H1 (cell line): ENCODE measurements at regions not wholly inside any gene's neighbourhood (a gene's known extent, or its start where the extent isn't known, plus 50 kb on each side); places are given as distances from the start of the nearest gene placed in this dataset.

Experiments
- CTCF ChIA-PET: fragments of 300-600 bp; sonication (Branson Sonifier 250); formaldehyde crosslinking; loops from one replicate; lab custom pipeline; 2021; ENCODE audit not compliant: partially characterized antibody; lab: Charles Lee
- POLR2A ChIA-PET: fragments of 300-600 bp; sonication (Branson Sonifier 250); formaldehyde crosslinking; loops from one replicate; lab custom pipeline; 2021; ENCODE audit warnings: inconsistent platforms; ENCODE audit not compliant: partially characterized antibody; lab: Charles Lee
- DNase-seq, 2 experiments: peaks; one replicate each; pipeline versions ENCODE4 v3.0.0 to v3.0.0-alpha.2; 2010 to 2022; ENCODE audit warnings: low spot score in 2 of 2, low read depth in 1 of 2, mixed read lengths in 1 of 2
- FAIRE-seq: peaks from 2 replicates; lab custom pipeline; 2011; peaks lifted over from hg19 to GRCh38; lab: Jason Lieb, UNC
- H2AFZ ChIP-seq: 2 replicates; pipeline ENCODE4 v1.8.1; 2012; ENCODE audit warnings: low read length, inconsistent platforms
- H2AK5ac ChIP-seq: 2 replicates; pipeline ENCODE4 v1.6.1; 2013; ENCODE audit warnings: low read depth, low read length
- H2BK120ac ChIP-seq: replicated peaks from 2 replicates; pipeline ENCODE3; 2013; ENCODE audit warnings: low read depth, low read length, inconsistent platforms
- H2BK12ac ChIP-seq: 2 replicates; pipeline ENCODE4 v1.6.1; 2013; ENCODE audit warnings: low read depth, low read length
- H2BK15ac ChIP-seq: 2 replicates; pipeline ENCODE4 v1.6.1; 2013; ENCODE audit warnings: low read length
- H2BK20ac ChIP-seq: 2 replicates; pipeline ENCODE4 v1.6.1; 2013; ENCODE audit warnings: low read length
- H2BK5ac ChIP-seq: 2 replicates; pipeline ENCODE4 v1.6.1; 2013; ENCODE audit warnings: low read depth, low read length
- H3K14ac ChIP-seq: 2 replicates; pipeline ENCODE4 v1.6.1; 2013; ENCODE audit warnings: inconsistent platforms; ENCODE audit not compliant: insufficient read length
- H3K18ac ChIP-seq: 2 replicates; pipeline ENCODE4 v1.6.1; 2013; ENCODE audit warnings: low read length; ENCODE audit errors: extremely low read depth
- H3K23ac ChIP-seq: 2 replicates; pipeline ENCODE4 v1.6.1; 2013; ENCODE audit warnings: inconsistent platforms; ENCODE audit not compliant: insufficient read length
- H3K23me2 ChIP-seq: 2 replicates; pipeline ENCODE4 v1.6.1; 2013; ENCODE audit warnings: low read depth, low read length
- H3K27ac ChIP-seq: 2 replicates; pipeline ENCODE4 v1.6.1; 2011; ENCODE audit warnings: low read depth, low read length, inconsistent platforms
- H3K27me3 ChIP-seq, 4 experiments: replicated peaks in 1 of 4; 1 replicate in 1 of 4; 2 replicates in 3 of 4; pipeline versions ENCODE4 v1.6.1 to v1.8.1; 2011 to 2013; ENCODE audit warnings: low read length in 3 of 4, mild to moderate bottlenecking in 3 of 4, inconsistent platforms in 2 of 4, mixed read lengths in 2 of 4, moderate library complexity in 1 of 4; ENCODE audit not compliant: control insufficient read depth in 3 of 4, insufficient read depth in 3 of 4; ENCODE audit errors: extremely low read depth in 1 of 4
- H3K36me3 ChIP-seq, 4 experiments: 2 replicates each; pipeline versions ENCODE4 v1.6.1 to v1.8.1; 2011 to 2013; ENCODE audit warnings: mild to moderate bottlenecking in 4 of 4, low read length in 3 of 4, moderate library complexity in 2 of 4, control low read depth in 1 of 4, inconsistent platforms in 1 of 4; ENCODE audit not compliant: insufficient read depth in 4 of 4, control insufficient read depth in 2 of 4
- H3K4ac ChIP-seq: replicated peaks from 2 replicates; pipeline ENCODE3; 2013; ENCODE audit warnings: low read length, low read depth, mixed read lengths, inconsistent platforms; ENCODE audit not compliant: insufficient read length
- H3K4me1 ChIP-seq, 4 experiments: replicated peaks in 1 of 4; 1 replicate in 1 of 4; 2 replicates in 3 of 4; pipeline versions ENCODE4 v1.6.1 to v1.8.1; 2011 to 2013; ENCODE audit warnings: low read length in 3 of 4, inconsistent platforms in 2 of 4, mixed read lengths in 1 of 4; ENCODE audit not compliant: insufficient read depth in 4 of 4, control insufficient read depth in 3 of 4
- H3K4me2 ChIP-seq, 2 experiments: 2 replicates each; pipeline versions ENCODE4 v1.6.1 to v1.8.1; 2011 to 2013; ENCODE audit warnings: low read depth in 2 of 2, low read length in 2 of 2, control low read depth in 1 of 2, inconsistent platforms in 1 of 2, mild to moderate bottlenecking in 1 of 2; ENCODE audit not compliant: insufficient read depth in 1 of 2
- H3K4me3 ChIP-seq, 4 experiments: fragments of 200-600, 300-600 bp in 1 of 4; sonication (generic), shearing (Covaris generic), sonication (Bioruptor Twin) in 1 of 4; 2 replicates each; pipeline versions ENCODE4 v1.5.1 to v1.8.1; 2011 to 2016; ENCODE audit warnings: low read length in 4 of 4, low read depth in 3 of 4, control low read depth in 2 of 4, inconsistent platforms in 2 of 4, mild to moderate bottlenecking in 2 of 4, mixed read lengths in 1 of 4, moderate library complexity in 1 of 4; ENCODE audit not compliant: insufficient read depth in 2 of 4; ENCODE audit errors: extremely low read depth in 1 of 4
- H3K56ac ChIP-seq: replicated peaks from 2 replicates; pipeline ENCODE3; 2013; ENCODE audit warnings: low read depth, mild to moderate bottlenecking, mixed read lengths, low read length, inconsistent platforms; ENCODE audit not compliant: insufficient read length
- H3K79me1 ChIP-seq: 2 replicates; pipeline ENCODE4 v1.6.1; 2013; ENCODE audit warnings: low read depth, low read length, control low read depth
- H3K79me2 ChIP-seq, 2 experiments: 2 replicates each; pipeline versions ENCODE4 v1.6.1 to v1.8.1; 2012 to 2013; ENCODE audit warnings: low read length in 2 of 2, mild to moderate bottlenecking in 2 of 2, inconsistent platforms in 1 of 2; ENCODE audit not compliant: insufficient read depth in 2 of 2, control insufficient read depth in 1 of 2
- H3K9ac ChIP-seq, 4 experiments: replicated peaks in 1 of 4; 1 replicate in 1 of 4; 2 replicates in 3 of 4; pipeline versions ENCODE4 v1.6.1 to v1.8.1; 2011 to 2013; ENCODE audit warnings: low read depth in 3 of 4, low read length in 3 of 4, control low read depth in 2 of 4, mild to moderate bottlenecking in 2 of 4, moderate library complexity in 2 of 4, inconsistent platforms in 1 of 4; ENCODE audit errors: extremely low read depth in 1 of 4
- H3K9me3 ChIP-seq, 2 experiments: 2 replicates each; pipeline versions ENCODE4 v1.6.1 to v1.8.1; 2012 to 2013; ENCODE audit warnings: mild to moderate bottlenecking in 2 of 2, moderate library complexity in 2 of 2, control low read depth in 1 of 2, inconsistent platforms in 1 of 2, low read depth in 1 of 2, low read length in 1 of 2, mixed read lengths in 1 of 2; ENCODE audit not compliant: insufficient read depth in 2 of 2
- H4K20me1 ChIP-seq, 2 experiments: replicated peaks in 1 of 2; 2 replicates each; pipeline versions ENCODE3 to v1.8.1; 2011 to 2013; ENCODE audit warnings: inconsistent platforms in 2 of 2, low read length in 2 of 2, mild to moderate bottlenecking in 1 of 2; ENCODE audit not compliant: insufficient read depth in 2 of 2, control insufficient read depth in 1 of 2
- H4K5ac ChIP-seq: 2 replicates; pipeline ENCODE4 v1.6.1; 2013; ENCODE audit warnings: low read length, low read depth, mixed read lengths, inconsistent platforms; ENCODE audit not compliant: insufficient read length
- H4K8ac ChIP-seq: 2 replicates; pipeline ENCODE4 v1.8.0; 2013; ENCODE audit warnings: mild to moderate bottlenecking, moderate library complexity, low read length, inconsistent platforms; ENCODE audit not compliant: insufficient read depth; ENCODE audit errors: extremely low read depth
- H4K91ac ChIP-seq: replicated peaks from 2 replicates; pipeline ENCODE3; 2013; ENCODE audit warnings: low read length, mixed read lengths, inconsistent platforms; ENCODE audit not compliant: insufficient read length
- MAFK ChIP-seq: IDR thresholded peaks from 2 replicates; pipeline ENCODE4 v1.6.1; 2012; ENCODE audit warnings: low read depth, mild to moderate bottlenecking, improper control_type of control experiment, low read length
- RAD21 ChIP-seq, 2 experiments: IDR thresholded peaks in 1 of 2; conservative IDR thresholded peaks in 1 of 2; 2 replicates each; pipeline ENCODE4 v1.6.1; 2011; ENCODE audit warnings: low read depth in 2 of 2, low read length in 2 of 2, improper control_type of control experiment in 1 of 2, inconsistent platforms in 1 of 2, mild to moderate bottlenecking in 1 of 2, moderate library complexity in 1 of 2
- WGBS, 2 experiments: shearing (Covaris generic) in 1 of 2; methylation state at CpG; one replicate each; pipeline versions ENCODE4 v1.1.6 to v1.1.7; 2013 to 2015; ENCODE audit warnings: low lambda C conversion rate in 2 of 2, mixed read lengths in 2 of 2, inconsistent platforms in 1 of 2, low coverage in 1 of 2, missing lambda C conversion rate in 1 of 2; ENCODE audit not compliant: insufficient replicate concordance in 2 of 2, insufficient coverage in 1 of 2, insufficient read length in 1 of 2; ENCODE audit errors: extremely low coverage in 1 of 2, missing lambda C conversion rate in 1 of 2; 5-methylcytosine and 5-hydroxymethylcytosine counted together

GRCh38 chr12:48285751-48286650 is 64.7 kb downstream of the ZNF641 start:
- Histone ChIP-seq H3K4me2 (no peak overlapping the region), H3K79me1 (no peaks in the 10 kb centered on the region), H3K4me3 (no peak overlapping the region), H3K23ac (no peak overlapping the region), H3K56ac (no peak overlapping the region), H4K20me1 (peaks cover 0 to 1% of the 10 kb centered on the region in 2 experiments), H3K9ac (no peak overlapping the region), H2BK20ac (no peak overlapping the region; the same call in 1 of the 2 replicates), H3K4ac (no peak overlapping the region), H3K79me2 (no peaks in the 10 kb centered on the region), H4K91ac (no peak overlapping the region), H2BK12ac (no peak overlapping the region), H4K5ac (no peak overlapping the region), H3K14ac (no peak overlapping the region), H2BK5ac (no peak overlapping the region), H3K27ac (no peak overlapping the region), H3K18ac (no peak overlapping the region), H3K23me2 (no peaks in the 10 kb centered on the region), H2AFZ (no peak overlapping the region), H3K36me3 (no peaks in the 10 kb centered on the region), H3K27me3 (peaks cover 1 to 23% (median 15%) of the 10 kb centered on the region in 4 experiments; a peak in 5 of 7 replicates), H4K8ac (no peak overlapping the region), H3K4me1 (no peaks in the 10 kb centered on the region), H3K9me3 (no peaks in the 10 kb centered on the region), H2BK120ac (no peak overlapping the region), H2AK5ac (no peak overlapping the region), H2BK15ac (no peak overlapping the region)
- ChIA-PET POLR2A (no interaction called here), CTCF (interaction anchor here (0.6 to 1.9 kb wide), 8 partner anchors 11 to 334 kb away, joined by 3 to 17 read pairs (median 3); no protein-coding TSS in a partner anchor)
- WGBS, 2 experiments, result 85% methylated on average over 2 of the region's 2 CpGs; no CpG with 5 or more reads in 1 of the 2 experiments
- DNase-seq (no peak), FAIRE-seq (no peak)
- TF ChIP-seq MAFK (no peak), RAD21 (IDR thresholded peaks at IDR 0.05 in 1 of 2, conservative IDR thresholded peaks at IDR 0.05 in 1 of 2; ENCODE audit: low read depth in 2 of 2, low read length in 2 of 2) (no peak)
